Subcutaneous abdominal adipose tissue (tissue), 5 donors: ENCODE measurements at regions not wholly inside any gene's neighbourhood (a gene's known extent, or its start where the extent isn't known, plus 50 kb on each side); places are given as distances from the start of the nearest gene placed in this dataset.

ENCODE experiments used
- H3K27ac ChIP-seq: one replicate; pipeline ENCODE4 v1.7.0; 2013; ENCODE audit warnings: low read depth, mild to moderate bottlenecking, inconsistent platforms, low read length, moderate library complexity
- H3K27me3 ChIP-seq, 5 donors: one replicate each; pipeline ENCODE4 v1.7.0; 2013; ENCODE audit warnings: low read length in 5 of 5, inconsistent platforms in 1 of 5; ENCODE audit not compliant: control insufficient read depth in 5 of 5, insufficient read depth in 4 of 5
- H3K36me3 ChIP-seq, 5 donors: one replicate each; pipeline ENCODE4 v1.7.0; 2013; ENCODE audit warnings: low read length in 5 of 5; ENCODE audit not compliant: control insufficient read depth in 5 of 5, insufficient read depth in 5 of 5
- H3K4me1 ChIP-seq, 5 donors: one replicate each; pipeline ENCODE4 v1.7.0; 2013; ENCODE audit warnings: low read length in 5 of 5, mild to moderate bottlenecking in 3 of 5, moderate library complexity in 1 of 5; ENCODE audit not compliant: control insufficient read depth in 5 of 5, insufficient read depth in 5 of 5
- H3K4me3 ChIP-seq, 5 donors: one replicate each; pipeline ENCODE4 v1.7.0; 2013; ENCODE audit warnings: low read length in 5 of 5, low read depth in 1 of 5
- H3K9ac ChIP-seq, 5 donors: one replicate each; pipeline ENCODE4 v1.7.0; 2013; ENCODE audit warnings: low read length in 5 of 5, mild to moderate bottlenecking in 4 of 5, moderate library complexity in 3 of 5
- H3K9me3 ChIP-seq, 5 donors: one replicate each; pipeline ENCODE4 v1.7.0; 2013; ENCODE audit warnings: low read length in 5 of 5; ENCODE audit not compliant: control insufficient read depth in 5 of 5
- donor health status: healthy.
- donor health status: healthy.
- donor health status: healthy.
- donor health status: healthy.
- donor health status: healthy.

GRCh38 chr5:89034588-89034987 is 151.6 kb upstream of the MEF2C start:
- no peak overlapping the region for H3K9ac ChIP-seq
- H3K36me3 ChIP-seq: no peaks in the 10 kb centered on the region
- no peaks in the 10 kb centered on the region for H3K27me3 ChIP-seq
- H3K9me3 ChIP-seq: no peaks in the 10 kb centered on the region
- H3K4me3 ChIP-seq: no peak overlapping the region
- no peak overlapping the region for H3K27ac ChIP-seq
- H3K4me1 ChIP-seq: peaks cover 0 to 5% (median 0%) of the 10 kb centered on the region in 5 donors

GRCh38 chr5:89030798-89031197 is 147.8 kb upstream of the MEF2C start:
- H3K9me3 ChIP-seq: no peaks in the 10 kb centered on the region
- no peak overlapping the region for H3K4me3 ChIP-seq
- H3K27me3 ChIP-seq: no peaks in the 10 kb centered on the region
- no peak overlapping the region for H3K27ac ChIP-seq
- H3K4me1 ChIP-seq: no peaks in the 10 kb centered on the region
- no peaks in the 10 kb centered on the region for H3K36me3 ChIP-seq
- no peak overlapping the region for H3K9ac ChIP-seq

- H3K36me3 ChIP-seq: no peaks in the 10 kb centered on the region
- no peak overlapping the region for H3K9ac ChIP-seq
- no peak overlapping the region for H3K27ac ChIP-seq
- H3K27me3 ChIP-seq: no peaks in the 10 kb centered on the region
- H3K4me1 ChIP-seq: no peaks in the 10 kb centered on the region
- H3K9me3 ChIP-seq: no peaks in the 10 kb centered on the region
- H3K4me3 ChIP-seq: no peak overlapping the region
Observed at GRCh38 chr5:89028595-89029285, 145.8 kb upstream of the MEF2C start.

GRCh38 chr5:89024045-89024444 is 141.1 kb upstream of the MEF2C start:
- no peak overlapping the region for H3K9ac ChIP-seq
- no peak overlapping the region for H3K27ac ChIP-seq
- no peak overlapping the region for H3K4me3 ChIP-seq
- no peaks in the 10 kb centered on the region for H3K27me3 ChIP-seq
- H3K4me1 ChIP-seq: no peaks in the 10 kb centered on the region
- no peaks in the 10 kb centered on the region for H3K36me3 ChIP-seq
- no peaks in the 10 kb centered on the region for H3K9me3 ChIP-seq

- Histone ChIP-seq H3K4me1 (no peaks in the 10 kb centered on the region), H3K4me3 (no peak overlapping the region), H3K9ac (no peak overlapping the region), H3K27me3 (no peaks in the 10 kb centered on the region), H3K36me3 (no peaks in the 10 kb centered on the region), H3K9me3 (no peaks in the 10 kb centered on the region), H3K27ac (no peak overlapping the region)
Observed at GRCh38 chr5:89020926-89021610, 138.1 kb upstream of the MEF2C start.

- no peak overlapping the region for H3K27ac ChIP-seq
- no peak overlapping the region for H3K4me3 ChIP-seq
- no peaks in the 10 kb centered on the region for H3K36me3 ChIP-seq
- H3K27me3 ChIP-seq: no peaks in the 10 kb centered on the region
- H3K9me3 ChIP-seq: no peaks in the 10 kb centered on the region
- H3K9ac ChIP-seq: no peak overlapping the region
- no peaks in the 10 kb centered on the region for H3K4me1 ChIP-seq
Observed at GRCh38 chr5:89016741-89017303, 133.8 kb upstream of the MEF2C start.

- Histone ChIP-seq H3K27ac (no peak overlapping the region), H3K36me3 (no peaks in the 10 kb centered on the region), H3K27me3 (no peaks in the 10 kb centered on the region), H3K9me3 (no peaks in the 10 kb centered on the region), H3K4me1 (no peaks in the 10 kb centered on the region), H3K4me3 (no peak overlapping the region), H3K9ac (no peak overlapping the region)
Observed at GRCh38 chr5:89015409-89015808, 132.4 kb upstream of the MEF2C start.

GRCh38 chr5:89011778-89012711 is 129.1 kb upstream of the MEF2C start:
- no peaks in the 10 kb centered on the region for H3K9me3 ChIP-seq
- no peak overlapping the region for H3K9ac ChIP-seq
- no peaks in the 10 kb centered on the region for H3K4me1 ChIP-seq
- H3K4me3 ChIP-seq: no peak overlapping the region
- no peak overlapping the region for H3K27ac ChIP-seq
- no peaks in the 10 kb centered on the region for H3K36me3 ChIP-seq
- H3K27me3 ChIP-seq: no peaks in the 10 kb centered on the region

- Histone ChIP-seq H3K4me3 (no peak overlapping the region), H3K36me3 (no peaks in the 10 kb centered on the region), H3K9ac (no peak overlapping the region), H3K27ac (no peak overlapping the region), H3K4me1 (no peaks in the 10 kb centered on the region), H3K9me3 (no peaks in the 10 kb centered on the region), H3K27me3 (no peaks in the 10 kb centered on the region)
Observed at GRCh38 chr5:89010512-89010911, 127.5 kb upstream of the MEF2C start.

- Histone ChIP-seq H3K9ac (no peak overlapping the region), H3K36me3 (no peaks in the 10 kb centered on the region), H3K4me1 (no peaks in the 10 kb centered on the region), H3K27ac (no peak overlapping the region), H3K27me3 (no peaks in the 10 kb centered on the region), H3K9me3 (no peaks in the 10 kb centered on the region), H3K4me3 (no peak overlapping the region)
Observed at GRCh38 chr5:89008291-89008690, 125.3 kb upstream of the MEF2C start.
